ENCODE measurements at regions not wholly inside any gene's neighbourhood (a gene's known extent, or its start where the extent isn't known, plus 50 kb on each side); places are given as distances from the start of the nearest gene placed in this dataset.
"Not testable (repeated sequence)": the region's sequence is repeated elsewhere in the genome, so short reads cannot be mapped to it uniquely, and the experiment has no call there.

GRCh38 chr2:89894988-89895387, 1203.5 kb downstream of the RPIA start:
- not testable (repeated sequence) for TF ChIP-seq POLR2AphosphoS5 (IDR thresholded peaks at IDR 0.05; ENCODE audit: borderline replicate concordance, low read depth, low read length); EZH2 (IDR thresholded peaks at IDR 0.05)

Measured in SK-N-MC (cell line).